ENCODE measurements at regions not wholly inside any gene's neighbourhood (a gene's known extent, or its start where the extent isn't known, plus 50 kb on each side); places are given as distances from the start of the nearest gene placed in this dataset.
"Not testable (repeated sequence)": the region's sequence is repeated elsewhere in the genome, so short reads cannot be mapped to it uniquely, and the experiment has no call there.

DNA sequence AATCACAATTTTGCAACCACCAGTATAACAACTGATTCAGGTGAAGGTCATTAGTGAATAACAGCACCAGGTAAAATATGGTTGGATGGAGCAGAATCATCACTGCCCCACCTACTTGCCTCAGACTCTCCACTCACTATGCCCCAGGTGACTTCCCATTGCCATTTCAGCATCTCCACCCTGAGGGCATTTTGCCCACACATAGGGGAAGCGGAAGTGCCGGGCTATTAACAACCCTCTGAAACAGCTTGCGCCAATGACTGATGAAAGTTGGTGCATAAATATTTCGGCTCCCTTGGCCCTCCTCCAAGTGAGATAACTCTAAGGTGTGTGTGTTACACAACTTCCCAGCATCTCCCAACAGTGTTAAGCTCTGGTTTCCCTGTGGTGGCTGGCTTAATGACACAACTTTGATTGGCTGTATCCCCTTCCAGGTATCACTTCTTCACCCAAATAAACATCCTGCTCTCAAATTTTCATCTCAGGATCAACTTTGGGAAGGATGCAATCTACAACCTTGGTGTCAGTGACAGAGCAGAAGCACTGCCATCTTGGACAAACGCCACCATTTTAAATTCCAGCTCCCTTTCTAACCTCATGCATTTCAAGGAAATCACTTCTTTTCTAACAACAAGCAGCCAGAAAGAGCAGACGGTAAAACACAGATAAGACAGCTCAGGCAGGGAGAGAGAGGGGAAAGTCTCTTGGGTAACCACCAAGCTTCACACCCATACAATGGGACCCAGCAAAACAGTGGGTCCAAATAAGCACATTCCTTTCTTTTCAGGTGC is 73.6 kb upstream of the PPP2R5C start:
- no peak for DNase-seq (ENCODE audit: low read depth)
- TF ChIP-seq, protein P1, sequence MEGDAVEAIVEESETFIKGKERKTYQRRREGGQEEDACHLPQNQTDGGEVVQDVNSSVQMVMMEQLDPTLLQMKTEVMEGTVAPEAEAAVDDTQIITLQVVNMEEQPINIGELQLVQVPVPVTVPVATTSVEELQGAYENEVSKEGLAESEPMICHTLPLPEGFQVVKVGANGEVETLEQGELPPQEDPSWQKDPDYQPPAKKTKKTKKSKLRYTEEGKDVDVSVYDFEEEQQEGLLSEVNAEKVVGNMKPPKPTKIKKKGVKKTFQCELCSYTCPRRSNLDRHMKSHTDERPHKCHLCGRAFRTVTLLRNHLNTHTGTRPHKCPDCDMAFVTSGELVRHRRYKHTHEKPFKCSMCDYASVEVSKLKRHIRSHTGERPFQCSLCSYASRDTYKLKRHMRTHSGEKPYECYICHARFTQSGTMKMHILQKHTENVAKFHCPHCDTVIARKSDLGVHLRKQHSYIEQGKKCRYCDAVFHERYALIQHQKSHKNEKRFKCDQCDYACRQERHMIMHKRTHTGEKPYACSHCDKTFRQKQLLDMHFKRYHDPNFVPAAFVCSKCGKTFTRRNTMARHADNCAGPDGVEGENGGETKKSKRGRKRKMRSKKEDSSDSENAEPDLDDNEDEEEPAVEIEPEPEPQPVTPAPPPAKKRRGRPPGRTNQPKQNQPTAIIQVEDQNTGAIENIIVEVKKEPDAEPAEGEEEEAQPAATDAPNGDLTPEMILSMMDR (IDR thresholded peaks at IDR 0.05; ENCODE audit: control insufficient read depth, insufficient read depth, low read depth, low read length, missing control alignments): no peak
- H3K4me3 ChIP-seq (ENCODE audit: control insufficient read depth, low read depth, low read length): no peak overlapping the region

- TF ChIP-seq, protein P1 (IDR thresholded peaks at IDR 0.05; ENCODE audit: control insufficient read depth, insufficient read depth, low read depth, low read length, missing control alignments): no peak
- no peak for DNase-seq (ENCODE audit: low read depth)
- no peak overlapping the region for H3K4me3 ChIP-seq (ENCODE audit: control insufficient read depth, low read depth, low read length)
These were observed 72.4 kb upstream of the PPP2R5C start for GRCh38 chr14:101689039-101689501.

DNA sequence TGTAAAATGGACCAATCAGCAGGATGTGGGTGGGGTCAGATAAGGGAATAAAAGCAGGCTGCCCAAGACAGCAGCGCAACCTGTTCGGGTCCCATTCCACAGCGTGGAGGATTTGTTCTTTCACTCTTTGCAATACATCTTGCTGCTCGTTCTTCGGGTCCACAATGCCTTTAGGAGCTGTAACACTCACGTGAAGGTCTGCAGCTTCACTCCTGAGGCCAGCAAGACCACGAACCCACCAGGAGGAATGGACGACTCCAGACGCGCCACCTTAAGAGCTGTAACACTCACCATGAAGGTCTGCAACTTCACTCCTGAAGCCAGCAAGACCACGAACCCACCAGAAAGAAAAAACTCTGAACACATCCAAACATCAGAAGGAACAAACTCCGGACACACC is 71.5 kb upstream of the PPP2R5C start:
- DNase-seq (ENCODE audit: low read depth); H3K4me3 ChIP-seq (ENCODE audit: control insufficient read depth, low read depth, low read length): not testable (repeated sequence)

- TF ChIP-seq, protein P1 (IDR thresholded peaks at IDR 0.05; ENCODE audit: control insufficient read depth, insufficient read depth, low read depth, low read length, missing control alignments): no peak
- DNase-seq (ENCODE audit: low read depth): no peak
These were observed 65.8 kb upstream of the PPP2R5C start for GRCh38 chr14:101695659-101696058.

DNA sequence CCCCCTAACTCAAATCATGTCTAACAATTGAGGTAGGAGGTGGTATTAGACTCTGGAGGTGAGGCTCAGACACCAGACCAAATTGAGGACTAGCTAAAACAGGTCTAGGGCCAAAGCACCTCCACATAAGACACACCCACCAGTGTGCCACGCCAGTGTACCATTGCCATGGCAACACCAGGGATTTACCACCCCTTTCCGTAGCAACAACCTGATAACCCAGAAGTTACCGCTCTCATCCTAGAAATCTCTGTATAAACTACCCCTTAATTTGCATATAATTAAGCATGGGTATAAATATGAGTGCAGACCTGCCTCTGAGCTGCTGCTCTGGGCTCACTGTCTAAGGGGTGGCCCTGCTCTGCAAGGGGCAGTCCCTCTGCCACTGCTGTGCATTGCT is 57.4 kb upstream of the PPP2R5C start:
- no peak overlapping the region for H3K4me3 ChIP-seq (ENCODE audit: control insufficient read depth, low read depth, low read length)
- TF ChIP-seq, protein P1 (IDR thresholded peaks at IDR 0.05; ENCODE audit: control insufficient read depth, insufficient read depth, low read depth, low read length, missing control alignments): no peak
- no peak for DNase-seq (ENCODE audit: low read depth)

More at GRCh38 chr14:101695659-101696058, 65.8 kb upstream of the PPP2R5C start:
- H3K4me3 ChIP-seq (ENCODE audit: control insufficient read depth, low read depth, low read length): no peak overlapping the region

DNA sequence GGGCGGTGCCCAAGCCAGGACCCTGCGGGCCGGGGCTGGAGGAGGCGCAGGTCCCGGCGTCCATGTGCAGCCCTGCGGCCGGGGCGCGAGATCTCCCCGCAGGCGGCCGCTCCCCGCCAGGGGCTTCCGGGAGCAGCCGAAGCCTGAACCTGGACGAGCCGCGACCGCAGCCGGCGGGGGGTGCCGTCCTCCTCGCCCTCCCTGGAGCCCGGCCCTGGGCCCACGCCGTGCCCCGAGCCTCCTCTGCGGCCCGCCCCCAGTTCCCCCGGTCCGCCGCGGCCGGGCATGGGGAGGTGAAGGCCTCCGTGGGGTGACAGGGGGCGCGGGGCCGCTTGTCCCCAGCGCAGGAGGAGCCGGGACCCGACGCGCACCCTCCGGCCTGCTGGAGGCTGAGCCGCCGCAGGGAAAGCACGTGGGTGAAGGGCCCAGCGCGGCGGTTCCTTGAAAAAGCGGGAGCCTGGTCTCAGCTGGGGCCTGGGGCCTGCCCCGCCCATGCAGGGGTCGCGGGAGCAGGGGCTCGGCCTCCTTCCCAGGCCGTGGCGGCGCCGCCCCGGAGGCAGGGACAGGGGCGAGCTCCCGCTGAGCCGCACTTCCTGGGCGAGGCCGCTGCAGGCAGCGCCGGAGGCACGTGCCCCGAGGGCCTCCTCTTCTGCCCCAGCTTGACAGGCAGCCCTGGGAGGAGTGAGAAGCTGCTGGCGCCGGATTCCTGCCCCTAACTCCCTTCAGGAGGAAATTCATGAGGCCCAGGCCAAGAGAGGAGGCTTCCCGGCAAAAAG is 55.6 kb upstream of the PPP2R5C start:
- TF ChIP-seq, protein P1 (IDR thresholded peaks at IDR 0.05; ENCODE audit: control insufficient read depth, insufficient read depth, low read depth, low read length, missing control alignments): no peak
- DNase-seq (ENCODE audit: low read depth): no peak
- no peak overlapping the region for H3K4me3 ChIP-seq (ENCODE audit: control insufficient read depth, low read depth, low read length)

DNA sequence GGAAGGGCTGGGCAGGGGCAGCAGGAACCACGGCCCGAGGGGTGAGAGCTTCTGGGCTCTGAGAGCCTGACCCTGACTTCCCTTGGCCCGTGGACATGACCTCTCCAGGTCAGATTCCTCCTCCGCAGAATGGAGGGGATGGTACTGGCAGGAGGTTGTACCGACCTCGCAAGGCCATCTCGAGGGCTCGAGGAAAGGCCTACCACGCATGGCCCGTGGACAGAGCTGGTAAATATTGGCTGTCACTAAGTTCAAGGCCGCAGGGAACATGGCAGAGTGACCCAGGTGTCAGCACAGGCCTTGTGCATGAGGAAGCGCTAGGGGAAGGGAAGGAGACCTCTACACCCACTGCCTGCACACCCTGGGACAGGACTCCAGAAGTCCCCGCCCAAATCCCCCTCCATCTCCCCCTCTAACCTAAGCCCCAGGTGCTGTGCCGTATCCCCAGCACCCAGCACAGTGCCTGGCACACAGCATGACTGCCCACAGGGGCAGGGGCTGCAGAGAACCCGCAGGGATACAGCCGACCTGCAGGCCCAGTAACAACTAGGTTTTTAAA is 54.9 kb upstream of the PPP2R5C start:
- TF ChIP-seq, protein P1 (IDR thresholded peaks at IDR 0.05; ENCODE audit: control insufficient read depth, insufficient read depth, low read depth, low read length, missing control alignments): no peak
- DNase-seq (ENCODE audit: low read depth): no peak
- no peak overlapping the region for H3K4me3 ChIP-seq (ENCODE audit: control insufficient read depth, low read depth, low read length)
